Esophagus squamous epithelium (tissue), 5 donors: ENCODE measurements at regions not wholly inside any gene's neighbourhood (a gene's known extent, or its start where the extent isn't known, plus 50 kb on each side); places are given as distances from the start of the nearest gene placed in this dataset.

Source experiments
- DNase-seq: peaks from one replicate; lab custom pipeline; 2025; lab: John Stamatoyannopoulos, UW
- H3K27ac ChIP-seq, 4 donors: fragments of 200-600 bp; sonication (generic); one replicate each; pipeline ENCODE4 v1.5.1; 2016 to 2019; ENCODE audit warnings: mild to moderate bottlenecking in 1 of 4
- H3K27me3 ChIP-seq, 4 donors: fragments of 200-600 bp; sonication (generic); 1 replicate in 3 of 4; 2 replicates in 1 of 4; pipeline versions ENCODE4 v1.5.1 to v1.6.0; 2017 to 2021; ENCODE audit warnings: antibody characterized with exemption in 1 of 4
- H3K36me3 ChIP-seq, 3 donors: fragments of 200-600 bp; sonication (generic); one replicate each; pipeline ENCODE4 v1.5.1; 2016 to 2019
- H3K4me1 ChIP-seq, 3 donors: fragments of 200-600 bp; sonication (generic); one replicate each; pipeline ENCODE4 v1.5.1; 2017 to 2019
- H3K4me3 ChIP-seq, 4 donors: fragments of 200-600 bp; sonication (generic); 1 replicate in 3 of 4; 2 replicates in 1 of 4; pipeline ENCODE4 v1.5.1; 2016 to 2019; ENCODE audit warnings: mild to moderate bottlenecking in 2 of 4, moderate library complexity in 1 of 4
- H3K9me3 ChIP-seq, 3 donors: fragments of 200-600 bp; sonication (generic); one replicate each; pipeline ENCODE4 v1.5.1; 2016 to 2019
- POLR2A ChIP-seq, 4 donors: fragments of 450-650 bp; IDR thresholded peaks; one replicate each; pipeline ENCODE4 v1.6.1; 2017; ENCODE audit warnings: antibody characterized with exemption in 4 of 4, mild to moderate bottlenecking in 4 of 4, moderate library complexity in 3 of 4
- WGBS, 2 donors: methylation state at CpG; one replicate each; pipeline ENCODE4 v1.1.5; 2018; 5-methylcytosine and 5-hydroxymethylcytosine counted together
- intact Hi-C: fragments of 100-400 bp; cut with DNase I; formaldehyde crosslinking; loops from one replicate; pipeline ENCODE4 v1.15.0; 2022
- TF ChIP-seq, protein P1 (sequence below), 6 experiments: fragments of 450-650 bp in 4 of 6; fragments of 200-600 bp in 2 of 6; sonication (generic) in 2 of 6; IDR thresholded peaks; one replicate each; pipeline ENCODE4 v1.5.1; 2016 to 2019; ENCODE audit warnings: antibody characterized with exemption in 6 of 6, mild to moderate bottlenecking in 4 of 6, moderate library complexity in 4 of 6
- donor health status: DM: yes; HTN: yes; CAD: no.

DNA sequence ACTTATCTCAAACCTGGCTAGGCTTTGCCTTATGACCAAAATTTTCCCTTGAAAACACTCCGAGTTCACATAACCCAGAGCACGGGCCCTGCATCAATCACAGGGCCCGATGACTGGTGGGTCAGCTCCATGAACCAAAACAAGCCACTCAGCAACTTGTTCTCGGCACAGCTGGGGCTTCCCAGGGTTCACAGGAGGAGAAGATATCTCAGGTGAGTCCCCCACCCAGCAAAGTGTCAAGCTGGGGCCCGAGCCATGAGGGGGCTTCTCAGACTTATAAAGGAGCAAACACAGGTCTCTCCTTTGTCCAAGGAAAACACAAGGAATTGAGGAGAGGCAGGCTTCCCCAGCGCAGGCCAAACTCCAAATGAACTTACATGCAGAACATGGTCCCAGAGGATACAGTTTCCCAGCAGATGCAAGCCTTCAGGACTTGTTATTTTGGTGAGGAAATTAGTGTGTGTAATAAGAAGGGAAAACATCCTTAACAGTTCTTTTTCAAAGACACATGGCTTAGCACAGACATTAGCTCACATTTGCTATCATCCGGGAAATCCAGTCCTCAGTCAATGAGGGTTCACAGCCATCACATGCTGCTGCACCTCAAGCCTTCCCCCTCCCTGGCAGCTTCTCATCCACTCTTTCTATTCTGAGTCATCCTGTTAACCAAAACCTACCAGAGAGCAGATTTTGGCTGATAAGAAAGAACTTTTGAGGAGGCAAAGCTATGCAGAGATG is 98.1 kb upstream of the NFIA start:
- DNase-seq = no peak
- Histone ChIP-seq H3K4me3 (no peak overlapping the region), H3K27me3 (no peaks in the 10 kb centered on the region), H3K9me3 (no peaks in the 10 kb centered on the region), H3K36me3 (no peaks in the 10 kb centered on the region), H3K27ac (peak overlapping the region in 3 of 4 donors; percentile 48 to 86 (median 75)), H3K4me1 (peaks cover 0 to 21% (median 8%) of the 10 kb centered on the region in 3 donors)
- no peak for TF ChIP-seq POLR2A (IDR thresholded peaks at IDR 0.05)
- TF ChIP-seq, protein P1, sequence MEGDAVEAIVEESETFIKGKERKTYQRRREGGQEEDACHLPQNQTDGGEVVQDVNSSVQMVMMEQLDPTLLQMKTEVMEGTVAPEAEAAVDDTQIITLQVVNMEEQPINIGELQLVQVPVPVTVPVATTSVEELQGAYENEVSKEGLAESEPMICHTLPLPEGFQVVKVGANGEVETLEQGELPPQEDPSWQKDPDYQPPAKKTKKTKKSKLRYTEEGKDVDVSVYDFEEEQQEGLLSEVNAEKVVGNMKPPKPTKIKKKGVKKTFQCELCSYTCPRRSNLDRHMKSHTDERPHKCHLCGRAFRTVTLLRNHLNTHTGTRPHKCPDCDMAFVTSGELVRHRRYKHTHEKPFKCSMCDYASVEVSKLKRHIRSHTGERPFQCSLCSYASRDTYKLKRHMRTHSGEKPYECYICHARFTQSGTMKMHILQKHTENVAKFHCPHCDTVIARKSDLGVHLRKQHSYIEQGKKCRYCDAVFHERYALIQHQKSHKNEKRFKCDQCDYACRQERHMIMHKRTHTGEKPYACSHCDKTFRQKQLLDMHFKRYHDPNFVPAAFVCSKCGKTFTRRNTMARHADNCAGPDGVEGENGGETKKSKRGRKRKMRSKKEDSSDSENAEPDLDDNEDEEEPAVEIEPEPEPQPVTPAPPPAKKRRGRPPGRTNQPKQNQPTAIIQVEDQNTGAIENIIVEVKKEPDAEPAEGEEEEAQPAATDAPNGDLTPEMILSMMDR (IDR thresholded peaks at IDR 0.05) = no peak
- WGBS, 2 donors = 54 to 73% methylated on average over 4 to 5 of the region's 7 CpGs
- intact Hi-C loops = no loop called here

DNA sequence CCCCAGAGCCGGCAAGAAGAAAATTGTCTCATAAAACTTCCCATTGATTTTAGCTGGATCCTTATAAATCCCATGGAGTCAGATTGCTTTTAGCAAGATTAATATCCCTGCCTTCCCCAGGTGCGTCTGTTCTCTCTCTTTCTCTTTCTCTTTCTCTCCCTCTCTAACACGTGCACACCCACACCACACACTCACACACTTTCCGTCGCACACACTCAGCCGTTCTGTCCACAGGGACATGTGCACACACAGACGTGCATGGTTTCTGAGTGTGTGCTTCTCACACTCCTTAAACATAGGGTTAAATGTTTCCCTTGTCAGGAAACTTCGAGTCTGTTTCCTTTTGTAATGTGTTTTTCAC is 98.7 kb upstream of the NFIA start:
- H3K27ac ChIP-seq = peak overlapping the region in 3 of 4 donors; percentile 48 to 86 (median 75)
- H3K9me3 ChIP-seq = no peaks in the 10 kb centered on the region
- no peak for DNase-seq
- no peaks in the 10 kb centered on the region for H3K36me3 ChIP-seq
- 67 to 70% methylated on average over 8 of the region's 8 CpGs for WGBS, 2 donors
- peaks cover 0 to 21% (median 7%) of the 10 kb centered on the region in 3 donors for H3K4me1 ChIP-seq
- H3K27me3 ChIP-seq = no peaks in the 10 kb centered on the region
- intact Hi-C loops = no loop called here
- TF ChIP-seq POLR2A (IDR thresholded peaks at IDR 0.05) = no peak
- TF ChIP-seq, protein P1 (IDR thresholded peaks at IDR 0.05) = no peak
- no peak overlapping the region for H3K4me3 ChIP-seq

DNA sequence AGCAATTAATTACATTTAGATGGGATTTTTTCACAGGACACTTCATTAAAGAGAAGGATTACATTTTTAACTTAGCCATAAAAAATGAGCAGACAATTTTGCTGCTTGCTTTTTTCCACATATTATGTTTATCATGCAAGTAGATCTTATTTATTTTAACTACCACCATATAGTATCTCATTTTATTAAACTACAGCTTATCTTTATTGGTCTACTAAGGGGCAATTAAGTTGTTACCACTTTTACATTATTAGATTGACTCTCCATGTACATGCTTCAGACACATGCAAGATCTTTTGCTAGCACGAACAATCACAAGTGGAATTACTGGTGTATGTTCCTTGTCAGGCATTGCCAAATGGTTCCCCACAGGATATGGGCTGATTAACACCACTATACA is 99.8 kb upstream of the NFIA start:
- Histone ChIP-seq H3K4me1 (peaks cover 0 to 21% (median 7%) of the 10 kb centered on the region in 3 donors), H3K36me3 (no peaks in the 10 kb centered on the region), H3K4me3 (no peak overlapping the region), H3K27ac (peak overlapping the region in 3 of 4 donors; percentile 48 to 86 (median 75)), H3K9me3 (no peaks in the 10 kb centered on the region), H3K27me3 (no peaks in the 10 kb centered on the region)
- 33 to 65% methylated on average over 1 of the region's 1 CpG for WGBS, 2 donors
- no peak for TF ChIP-seq POLR2A (IDR thresholded peaks at IDR 0.05)
- TF ChIP-seq, protein P1 (IDR thresholded peaks at IDR 0.05) = no peak
- no peak for DNase-seq
- intact Hi-C loops = no loop called here

GRCh38 chr1:60981357-60981756 is 101.0 kb upstream of the NFIA start:
- intact Hi-C loops = no loop called here
- WGBS, 2 donors = 80 to 90% methylated on average over 1 of the region's 1 CpG

More at GRCh38 chr1:60981357-60981756, 101.0 kb upstream of the NFIA start:
- H3K27me3 ChIP-seq = no peaks in the 10 kb centered on the region
- H3K9me3 ChIP-seq = no peaks in the 10 kb centered on the region
- peaks cover 0 to 21% (median 7%) of the 10 kb centered on the region in 3 donors for H3K4me1 ChIP-seq
- TF ChIP-seq POLR2A (IDR thresholded peaks at IDR 0.05) = no peak
- TF ChIP-seq, protein P1 (IDR thresholded peaks at IDR 0.05) = no peak
- no peak for DNase-seq
- H3K4me3 ChIP-seq = no peak overlapping the region
- H3K27ac ChIP-seq = no peak overlapping the region
- no peaks in the 10 kb centered on the region for H3K36me3 ChIP-seq
